ENCODE measurements at regions not wholly inside any gene's neighbourhood (a gene's known extent, or its start where the extent isn't known, plus 50 kb on each side); places are given as distances from the start of the nearest gene placed in this dataset.

GRCh38 chr10:3622845-3623621 is 162.0 kb downstream of the KLF6 start:
- TF ChIP-seq CTCF (conservative IDR thresholded peaks at IDR 0.05; ENCODE audit: low read depth, low read length) (no peak), EZH2 (IDR thresholded peaks at IDR 0.05; ENCODE audit: borderline replicate concordance, low read depth, low read length, poor library complexity, severe bottlenecking) (no peak)

All from A673 (cell line).